ENCODE measurements at regions not wholly inside any gene's neighbourhood (a gene's known extent, or its start where the extent isn't known, plus 50 kb on each side); places are given as distances from the start of the nearest gene placed in this dataset.
"Not testable (repeated sequence)": the region's sequence is repeated elsewhere in the genome, so short reads cannot be mapped to it uniquely, and the experiment has no call there.

- no peak for DNase-seq
Observed at GRCh38 chr2:118604371-118604770, 243.1 kb downstream of the EN1 start.

GRCh38 chr2:118599141-118599540 is 248.3 kb downstream of the EN1 start:
- DNase-seq: no peak

GRCh38 chr2:118596620-118597019 is 250.8 kb downstream of the EN1 start:
- no peak for DNase-seq

GRCh38 chr2:118593257-118593656 is 254.2 kb downstream of the EN1 start:
- DNase-seq: no peak

- no peak for DNase-seq
Observed at GRCh38 chr2:118591223-118591622, 256.2 kb downstream of the EN1 start.

GRCh38 chr2:118589721-118590120 is 257.7 kb downstream of the EN1 start:
- no peak for DNase-seq

- DNase-seq: no peak
Observed at GRCh38 chr2:118588850-118589249, 258.6 kb downstream of the EN1 start.

- DNase-seq: no peak
Observed at GRCh38 chr2:118586312-118586711, 261.1 kb downstream of the EN1 start.

GRCh38 chr2:118584877-118585276 is 262.6 kb downstream of the EN1 start:
- no peak for DNase-seq

GRCh38 chr2:118584062-118584749 is 263.2 kb downstream of the EN1 start:
- DNase-seq: no peak

- no peak for DNase-seq
Observed at GRCh38 chr2:118582058-118582457, 265.4 kb downstream of the EN1 start.

GRCh38 chr2:118580651-118581050 is 266.8 kb downstream of the EN1 start:
- no peak for DNase-seq

- DNase-seq: no peak
Observed at GRCh38 chr2:118580107-118580506, 267.3 kb downstream of the EN1 start.

GRCh38 chr2:118577202-118577601 is 270.2 kb downstream of the EN1 start:
- DNase-seq: no peak

GRCh38 chr2:118576109-118576855 is 271.2 kb downstream of the EN1 start:
- DNase-seq: no peak

GRCh38 chr2:118572380-118572779 is 275.1 kb downstream of the EN1 start:
- DNase-seq: not testable (repeated sequence)

- no peak for DNase-seq
Observed at GRCh38 chr2:118569876-118570535, 277.4 kb downstream of the EN1 start.

GRCh38 chr2:118568700-118569099 is 278.7 kb downstream of the EN1 start:
- no peak for DNase-seq

GRCh38 chr2:118565786-118566540 is 281.5 kb downstream of the EN1 start:
- no peak for DNase-seq

- DNase-seq: no peak
Observed at GRCh38 chr2:118565301-118565700, 282.1 kb downstream of the EN1 start.

- no peak for DNase-seq
Observed at GRCh38 chr2:118562144-118562543, 285.3 kb downstream of the EN1 start.

- DNase-seq: no peak
Observed at GRCh38 chr2:118558846-118559245, 288.6 kb downstream of the EN1 start.

GRCh38 chr2:118557791-118558190 is 289.7 kb downstream of the EN1 start:
- DNase-seq: no peak

Data from NCI-H2081 treated with DMSO at 0.1 percent for 48 hours (cell line).